ENCODE measurements at regions not wholly inside any gene's neighbourhood (a gene's known extent, or its start where the extent isn't known, plus 50 kb on each side); places are given as distances from the start of the nearest gene placed in this dataset.

DNA sequence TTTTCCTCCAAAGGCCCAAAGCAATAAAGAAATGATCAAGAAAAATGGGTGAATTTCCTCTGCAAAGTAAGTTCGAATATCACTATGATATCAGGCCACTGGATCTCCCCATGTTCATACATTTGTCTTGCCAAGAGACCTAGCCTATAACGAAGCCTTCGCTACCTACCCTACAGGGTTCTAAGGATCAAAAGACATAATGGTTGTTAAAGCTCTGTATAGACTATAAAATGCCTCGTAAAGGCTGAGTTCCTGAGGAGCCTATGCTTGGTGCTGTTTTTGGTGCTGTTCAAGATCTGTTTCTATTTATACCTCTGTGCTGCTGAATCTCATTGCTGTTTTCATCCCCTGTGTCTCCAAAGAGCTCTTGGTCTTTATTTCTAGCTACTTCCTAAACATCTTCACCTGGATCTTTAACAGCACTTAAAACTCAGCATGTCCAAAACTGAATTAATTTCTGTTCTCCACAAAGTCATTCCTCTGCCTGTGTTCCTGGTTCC lies 254.4 kb upstream of the CHAC2 start:
- H3K36me3 ChIP-seq: no peaks in the 10 kb centered on the region
- H3K9me3 ChIP-seq: no peaks in the 10 kb centered on the region
- no peaks in the 10 kb centered on the region for H3K4me1 ChIP-seq (ENCODE audit: control insufficient read depth in 1 of 2, insufficient read depth in 1 of 2, low read depth in 1 of 2, low read length in 1 of 2)
- no peak overlapping the region for H3K4me3 ChIP-seq (ENCODE audit: low read depth in 1 of 2, low read length in 1 of 2)
- TF ChIP-seq, protein P1, sequence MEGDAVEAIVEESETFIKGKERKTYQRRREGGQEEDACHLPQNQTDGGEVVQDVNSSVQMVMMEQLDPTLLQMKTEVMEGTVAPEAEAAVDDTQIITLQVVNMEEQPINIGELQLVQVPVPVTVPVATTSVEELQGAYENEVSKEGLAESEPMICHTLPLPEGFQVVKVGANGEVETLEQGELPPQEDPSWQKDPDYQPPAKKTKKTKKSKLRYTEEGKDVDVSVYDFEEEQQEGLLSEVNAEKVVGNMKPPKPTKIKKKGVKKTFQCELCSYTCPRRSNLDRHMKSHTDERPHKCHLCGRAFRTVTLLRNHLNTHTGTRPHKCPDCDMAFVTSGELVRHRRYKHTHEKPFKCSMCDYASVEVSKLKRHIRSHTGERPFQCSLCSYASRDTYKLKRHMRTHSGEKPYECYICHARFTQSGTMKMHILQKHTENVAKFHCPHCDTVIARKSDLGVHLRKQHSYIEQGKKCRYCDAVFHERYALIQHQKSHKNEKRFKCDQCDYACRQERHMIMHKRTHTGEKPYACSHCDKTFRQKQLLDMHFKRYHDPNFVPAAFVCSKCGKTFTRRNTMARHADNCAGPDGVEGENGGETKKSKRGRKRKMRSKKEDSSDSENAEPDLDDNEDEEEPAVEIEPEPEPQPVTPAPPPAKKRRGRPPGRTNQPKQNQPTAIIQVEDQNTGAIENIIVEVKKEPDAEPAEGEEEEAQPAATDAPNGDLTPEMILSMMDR (IDR thresholded peaks at IDR 0.05): no peak
- H3K27me3 ChIP-seq: no peaks in the 10 kb centered on the region
- no peak overlapping the region for H3K27ac ChIP-seq

DNA sequence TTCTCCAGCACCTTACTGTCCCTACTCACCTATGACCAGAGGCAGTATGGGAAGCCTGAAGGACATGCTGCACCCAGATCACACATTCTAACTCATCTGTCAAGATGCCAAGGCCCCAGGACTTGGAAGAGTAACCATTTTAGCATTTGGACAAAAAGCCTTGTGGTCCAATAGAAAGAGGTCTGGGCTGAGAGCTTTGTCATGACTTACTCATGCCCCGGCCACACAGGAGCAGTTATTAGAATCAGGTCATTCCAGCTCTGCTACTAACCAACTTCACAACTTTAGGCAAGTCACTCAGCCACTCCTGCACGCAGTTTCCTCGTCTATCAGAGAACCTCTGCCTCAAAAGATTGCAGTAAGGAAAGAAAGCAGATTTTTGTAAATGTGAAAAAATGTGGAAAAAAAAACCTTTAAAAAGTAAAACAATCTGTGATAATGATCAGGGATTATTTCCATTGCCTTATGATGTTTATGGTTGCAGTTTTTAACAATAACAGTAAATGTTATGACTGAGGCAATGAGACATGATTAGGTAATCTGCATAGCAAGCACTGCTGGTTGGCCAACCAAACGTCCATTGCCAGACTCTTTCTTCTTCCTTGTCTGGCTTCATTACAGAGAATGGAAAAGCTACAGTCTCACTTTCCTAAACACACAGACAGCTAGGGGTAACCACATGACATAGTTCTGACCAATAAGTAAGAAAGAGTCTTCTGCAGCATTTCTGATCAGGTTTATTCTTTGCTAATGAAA lies 255.4 kb upstream of the CHAC2 start:
- TF ChIP-seq, protein P1 (IDR thresholded peaks at IDR 0.05): no peak
- Histone ChIP-seq H3K4me3 (ENCODE audit: low read depth in 1 of 2, low read length in 1 of 2) (no peak overlapping the region), H3K4me1 (ENCODE audit: control insufficient read depth in 1 of 2, insufficient read depth in 1 of 2, low read depth in 1 of 2, low read length in 1 of 2) (no peaks in the 10 kb centered on the region), H3K36me3 (no peaks in the 10 kb centered on the region), H3K27ac (no peak overlapping the region), H3K27me3 (no peaks in the 10 kb centered on the region), H3K9me3 (no peaks in the 10 kb centered on the region)

DNA sequence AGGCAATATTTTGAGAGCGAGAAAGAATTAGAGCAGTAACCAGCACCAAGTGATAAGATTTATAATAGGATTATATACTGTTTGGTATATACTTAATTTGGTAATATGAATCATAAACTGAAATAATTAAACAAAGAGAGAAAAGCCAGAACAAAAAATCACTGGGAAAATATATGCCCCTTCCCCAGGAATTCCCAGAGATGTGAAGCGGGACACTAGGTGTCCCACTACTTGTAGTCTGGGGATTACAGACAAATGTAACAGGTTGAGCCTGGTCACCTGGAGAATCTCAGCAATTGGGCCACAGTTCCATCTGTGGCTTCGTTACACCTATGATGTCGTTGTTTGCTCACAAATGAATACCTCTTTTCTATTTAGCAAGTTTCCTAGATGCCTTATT lies 256.1 kb upstream of the CHAC2 start:
- Histone ChIP-seq H3K4me3 (ENCODE audit: low read depth in 1 of 2, low read length in 1 of 2) (no peak overlapping the region), H3K9me3 (no peaks in the 10 kb centered on the region), H3K4me1 (ENCODE audit: control insufficient read depth in 1 of 2, insufficient read depth in 1 of 2, low read depth in 1 of 2, low read length in 1 of 2) (no peaks in the 10 kb centered on the region), H3K27ac (no peak overlapping the region), H3K36me3 (no peaks in the 10 kb centered on the region), H3K27me3 (no peaks in the 10 kb centered on the region)
- TF ChIP-seq, protein P1 (IDR thresholded peaks at IDR 0.05): no peak

- Histone ChIP-seq H3K4me1 (ENCODE audit: control insufficient read depth in 1 of 2, insufficient read depth in 1 of 2, low read depth in 1 of 2, low read length in 1 of 2) (no peaks in the 10 kb centered on the region), H3K36me3 (no peaks in the 10 kb centered on the region), H3K4me3 (ENCODE audit: low read depth in 1 of 2, low read length in 1 of 2) (no peak overlapping the region), H3K27ac (no peak overlapping the region), H3K27me3 (no peaks in the 10 kb centered on the region), H3K9me3 (no peaks in the 10 kb centered on the region)
- TF ChIP-seq, protein P1 (IDR thresholded peaks at IDR 0.05): no peak
Measured at GRCh38 chr2:53510401-53510800, 257.2 kb upstream of the CHAC2 start.

- TF ChIP-seq, protein P1 (IDR thresholded peaks at IDR 0.05): no peak
- Histone ChIP-seq H3K4me3 (ENCODE audit: low read depth in 1 of 2, low read length in 1 of 2) (no peak overlapping the region), H3K36me3 (no peaks in the 10 kb centered on the region), H3K27ac (no peak overlapping the region), H3K4me1 (ENCODE audit: control insufficient read depth in 1 of 2, insufficient read depth in 1 of 2, low read depth in 1 of 2, low read length in 1 of 2) (no peaks in the 10 kb centered on the region), H3K27me3 (no peaks in the 10 kb centered on the region), H3K9me3 (no peaks in the 10 kb centered on the region)
Measured at GRCh38 chr2:53509831-53510388, 257.7 kb upstream of the CHAC2 start.
